ENCODE measurements at regions not wholly inside any gene's neighbourhood (a gene's known extent, or its start where the extent isn't known, plus 50 kb on each side); places are given as distances from the start of the nearest gene placed in this dataset.

DNA sequence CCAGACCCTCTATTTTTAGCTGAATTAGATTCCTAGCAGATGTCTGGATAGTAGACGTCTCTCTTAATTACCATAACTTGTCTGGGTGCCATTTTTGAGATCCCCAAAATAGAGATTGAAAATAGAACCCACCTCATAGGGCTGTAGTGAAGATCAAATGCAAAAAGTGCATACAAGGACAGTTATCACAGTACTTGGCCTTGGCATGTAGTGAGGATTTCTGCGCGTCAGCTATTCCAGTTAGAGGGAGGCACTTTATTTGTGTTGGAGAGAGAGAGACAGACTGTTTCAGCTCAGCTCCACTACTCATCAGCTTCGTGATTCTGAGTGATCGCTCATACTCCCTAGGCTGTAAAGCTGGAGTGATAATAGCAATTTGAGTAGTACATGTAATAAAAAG, 59.6 kb upstream of the CDH13 start:
- CTCF ChIA-PET: no interaction called here

DNA sequence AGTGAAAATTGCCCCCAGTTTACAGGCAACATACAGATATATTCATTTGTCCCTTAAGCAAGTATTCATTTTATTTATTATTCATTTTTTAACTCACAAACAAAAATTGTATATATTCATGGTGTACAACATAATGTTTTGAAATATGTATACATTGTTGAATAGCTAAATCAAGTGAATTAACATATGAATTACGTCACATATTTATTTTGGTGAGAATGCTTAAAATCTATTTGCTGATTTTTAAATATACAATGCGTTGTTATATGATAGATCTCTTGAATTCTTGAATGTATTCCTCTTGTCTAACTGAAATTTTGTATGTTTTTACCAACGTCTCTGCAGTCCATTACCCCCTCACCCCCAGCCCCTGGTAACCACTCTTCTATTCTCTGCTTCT, 63.4 kb upstream of the CDH13 start:
- POLR2A ChIA-PET: no interaction called here
- CTCF ChIA-PET: no interaction called here

More for the DNA sequence above, 59.6 kb upstream of the CDH13 start:
- POLR2A ChIA-PET: no interaction called here

- CTCF ChIA-PET: no interaction called here
Measured at GRCh38 chr16:82562183-82562683, 64.5 kb upstream of the CDH13 start.

DNA sequence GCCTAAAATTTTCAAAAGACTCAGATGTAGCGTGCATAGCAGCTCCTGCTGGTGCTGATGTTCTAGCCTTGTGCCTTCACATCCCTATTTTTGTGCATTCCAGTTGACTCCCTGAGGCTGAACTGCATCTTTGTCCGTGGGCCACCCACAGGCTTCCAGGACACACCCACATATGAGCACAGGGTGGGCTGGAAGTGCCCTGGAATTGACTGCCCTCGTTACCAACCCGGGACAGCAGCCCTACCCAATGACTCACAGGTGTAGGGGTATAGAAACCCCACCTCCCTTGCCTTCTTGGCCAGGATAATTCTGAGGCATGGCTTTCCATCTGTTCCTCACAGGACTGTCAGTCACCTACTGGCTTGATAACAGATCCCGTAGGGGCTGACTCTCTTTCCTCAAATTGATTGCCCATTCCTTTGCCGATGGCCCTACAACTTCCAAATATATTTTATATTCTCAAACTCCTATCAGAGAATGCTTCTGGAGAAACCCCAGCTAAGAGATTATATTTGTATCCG, 65.9 kb upstream of the CDH13 start:
- ChIA-PET CTCF (no interaction called here), POLR2A (no interaction called here)

More at GRCh38 chr16:82562183-82562683, 64.5 kb upstream of the CDH13 start:
- POLR2A ChIA-PET: no interaction called here

GRCh38 chr16:82544378-82545160, 82.2 kb upstream of the CDH13 start:
- CTCF ChIA-PET: no interaction called here
- POLR2A ChIA-PET: no interaction called here

GRCh38 chr16:82542714-82543113, 84.1 kb upstream of the CDH13 start:
- ChIA-PET POLR2A (no interaction called here), CTCF (no interaction called here)

DNA sequence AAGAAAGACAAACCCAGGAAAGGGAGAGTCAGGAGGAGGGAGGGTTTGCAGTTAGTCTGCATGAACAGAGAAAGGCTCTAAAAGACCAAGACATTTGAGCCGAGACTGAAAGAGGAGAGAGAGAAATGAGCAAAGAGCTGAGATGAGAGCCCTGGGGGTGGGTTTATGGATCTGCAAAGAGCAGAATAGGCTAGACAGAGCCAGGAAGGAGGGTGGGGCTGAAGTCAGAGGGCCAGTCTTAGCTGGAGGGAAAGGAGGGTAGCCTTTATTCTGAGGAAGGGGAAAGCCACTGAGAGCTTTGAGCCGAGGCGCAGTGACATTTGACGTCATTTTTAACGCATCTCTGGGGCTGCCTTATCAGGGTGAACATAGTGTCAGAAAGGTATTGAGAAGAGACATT, 85.7 kb upstream of the CDH13 start:
- CTCF ChIA-PET: no interaction called here
- POLR2A ChIA-PET: no interaction called here

- ChIA-PET CTCF (no interaction called here), POLR2A (no interaction called here)
Measured at GRCh38 chr16:82535764-82536163, 91.0 kb upstream of the CDH13 start.

DNA sequence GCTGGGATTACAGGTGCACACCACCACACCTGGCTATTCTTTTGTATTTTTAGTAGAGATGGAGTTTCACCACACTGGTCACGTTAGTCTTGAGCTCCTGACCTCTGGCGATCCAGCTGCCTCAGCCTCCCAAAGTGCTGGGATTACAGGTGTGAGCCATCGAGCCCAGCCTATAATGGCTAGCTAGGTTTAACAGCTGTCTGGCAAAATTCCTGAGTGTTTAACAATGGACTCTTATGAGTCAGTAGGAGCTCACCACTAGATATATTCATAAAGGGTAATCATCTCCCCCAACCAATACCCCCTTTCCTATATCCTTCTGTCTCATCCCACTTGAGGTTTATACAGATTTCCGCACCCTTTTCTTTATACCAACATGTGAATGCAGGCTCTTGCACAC, 91.5 kb upstream of the CDH13 start:
- POLR2A ChIA-PET: no interaction called here
- CTCF ChIA-PET: no interaction called here

- ChIA-PET POLR2A (no interaction called here), CTCF (no interaction called here)
Measured at GRCh38 chr16:82533189-82533588, 93.6 kb upstream of the CDH13 start.

GRCh38 chr16:82530883-82531282, 95.9 kb upstream of the CDH13 start:
- POLR2A ChIA-PET: no interaction called here
- CTCF ChIA-PET: no interaction called here

DNA sequence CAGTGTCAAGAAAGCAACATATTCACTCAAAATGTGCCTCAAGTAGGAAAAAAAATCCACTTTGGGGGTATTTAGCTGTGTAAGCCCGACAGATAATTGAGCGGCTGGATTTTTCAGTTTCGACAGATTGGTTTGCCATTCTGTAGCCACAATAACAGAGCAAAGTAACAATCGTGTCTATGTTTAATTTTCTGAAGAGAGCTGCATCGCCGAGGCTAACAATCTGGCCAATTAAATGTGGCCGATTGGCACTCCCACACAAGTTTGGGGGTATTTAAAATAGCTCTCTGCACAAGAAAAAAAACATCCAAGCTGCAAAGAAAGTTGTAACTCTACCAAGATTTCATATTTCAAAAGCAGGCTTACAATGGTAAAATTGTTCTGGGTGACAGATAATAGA, 99.7 kb upstream of the CDH13 start:
- ChIA-PET POLR2A (no interaction called here), CTCF (no interaction called here)

- CTCF ChIA-PET: no interaction called here
Measured at GRCh38 chr16:82524976-82525375, 101.8 kb upstream of the CDH13 start.

GRCh38 chr16:82523815-82524214, 103.0 kb upstream of the CDH13 start:
- CTCF ChIA-PET: no interaction called here

More at GRCh38 chr16:82524976-82525375, 101.8 kb upstream of the CDH13 start:
- POLR2A ChIA-PET: no interaction called here

GRCh38 chr16:82522026-82522425, 104.7 kb upstream of the CDH13 start:
- POLR2A ChIA-PET: no interaction called here
- CTCF ChIA-PET: no interaction called here

More at GRCh38 chr16:82523815-82524214, 103.0 kb upstream of the CDH13 start:
- POLR2A ChIA-PET: no interaction called here

- ChIA-PET CTCF (no interaction called here), POLR2A (no interaction called here)
Measured at GRCh38 chr16:82518811-82519210, 108.0 kb upstream of the CDH13 start.

- ChIA-PET POLR2A (no interaction called here), CTCF (no interaction called here)
Measured at GRCh38 chr16:82514262-82514661, 112.5 kb upstream of the CDH13 start.

- POLR2A ChIA-PET: no interaction called here
- CTCF ChIA-PET: no interaction called here
Measured at GRCh38 chr16:82510789-82511305, 115.9 kb upstream of the CDH13 start.

GRCh38 chr16:82509691-82510430, 116.9 kb upstream of the CDH13 start:
- CTCF ChIA-PET: no interaction called here
- POLR2A ChIA-PET: no interaction called here

- CTCF ChIA-PET: no interaction called here
- POLR2A ChIA-PET: no interaction called here
Measured at GRCh38 chr16:82506692-82507670, 119.8 kb upstream of the CDH13 start.

All from activated CD8-positive, alpha-beta memory T cell treated with anti-CD3 and anti-CD28 coated beads for 36 hours (primary cell).